Ishikawa (cell line): ENCODE measurements at regions not wholly inside any gene's neighbourhood (a gene's known extent, or its start where the extent isn't known, plus 50 kb on each side); places are given as distances from the start of the nearest gene placed in this dataset.

ENCODE experiments used
- CEBPB ChIP-seq: IDR thresholded peaks from 2 replicates; pipeline ENCODE4 v1.6.1; 2012
- CREB1 ChIP-seq: IDR thresholded peaks from 2 replicates; pipeline ENCODE4 v1.6.1; 2012; ENCODE audit warnings: low read depth
- EGR1 ChIP-seq: IDR thresholded peaks from 2 replicates; pipeline ENCODE4 v1.6.1; 2012
- EP300 ChIP-seq: IDR thresholded peaks from 2 replicates; pipeline ENCODE4 v1.6.1; 2012; ENCODE audit warnings: borderline replicate concordance
- FOXM1 ChIP-seq: IDR thresholded peaks from 2 replicates; pipeline ENCODE4 v1.6.1; 2012; ENCODE audit warnings: low read depth, borderline replicate concordance
- NFIC ChIP-seq: IDR thresholded peaks from 2 replicates; pipeline ENCODE4 v1.6.1; 2012
- RAD21 ChIP-seq: IDR thresholded peaks from 2 replicates; pipeline ENCODE4 v1.6.1; 2012; ENCODE audit warnings: low read depth
- TAF1 ChIP-seq: IDR thresholded peaks from 2 replicates; pipeline ENCODE4 v1.6.1; 2012; ENCODE audit warnings: low read depth, mild to moderate bottlenecking
- TCF12 ChIP-seq: IDR thresholded peaks from 2 replicates; pipeline ENCODE4 v1.6.1; 2012; ENCODE audit warnings: low read depth
- TEAD4 ChIP-seq: IDR thresholded peaks from 2 replicates; pipeline ENCODE4 v1.6.1; 2012
- YY1 ChIP-seq: IDR thresholded peaks from 2 replicates; pipeline ENCODE4 v1.6.1; 2012; ENCODE audit warnings: low read depth
- ZBTB7A ChIP-seq: IDR thresholded peaks from 2 replicates; pipeline ENCODE4 v1.6.1; 2012; ENCODE audit warnings: low read depth
- TF ChIP-seq, protein P1 (sequence below): IDR thresholded peaks from 2 replicates; pipeline ENCODE4 v1.6.1; 2012
- TF ChIP-seq, protein P2 (sequence below): IDR thresholded peaks from 2 replicates; pipeline ENCODE4 v1.6.1; 2012; ENCODE audit warnings: low read depth, mild to moderate bottlenecking
- TF ChIP-seq, protein P3 (sequence below): IDR thresholded peaks from 2 replicates; pipeline ENCODE4 v1.6.1; 2012

DNA sequence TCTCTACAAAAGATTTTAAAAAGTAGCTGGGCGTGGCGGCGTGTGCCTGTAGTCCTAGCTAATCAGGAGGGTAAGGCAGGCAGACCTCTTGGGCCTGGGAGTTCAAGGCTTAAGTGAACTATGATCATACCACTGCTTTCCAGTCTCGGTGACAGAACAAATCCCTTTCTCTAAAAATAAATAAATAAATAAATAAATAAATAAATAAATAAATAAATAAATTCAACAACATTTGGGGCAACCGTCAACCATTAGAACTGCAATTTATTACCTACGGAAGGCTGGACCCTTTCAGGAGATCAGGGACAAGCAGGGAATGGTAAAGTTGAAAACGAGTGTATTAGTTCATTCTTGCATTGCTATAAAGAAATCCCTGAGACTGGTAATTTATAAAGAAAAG, 136.2 kb upstream of the USP9X start:
- no peak for TF ChIP-seq TEAD4

DNA sequence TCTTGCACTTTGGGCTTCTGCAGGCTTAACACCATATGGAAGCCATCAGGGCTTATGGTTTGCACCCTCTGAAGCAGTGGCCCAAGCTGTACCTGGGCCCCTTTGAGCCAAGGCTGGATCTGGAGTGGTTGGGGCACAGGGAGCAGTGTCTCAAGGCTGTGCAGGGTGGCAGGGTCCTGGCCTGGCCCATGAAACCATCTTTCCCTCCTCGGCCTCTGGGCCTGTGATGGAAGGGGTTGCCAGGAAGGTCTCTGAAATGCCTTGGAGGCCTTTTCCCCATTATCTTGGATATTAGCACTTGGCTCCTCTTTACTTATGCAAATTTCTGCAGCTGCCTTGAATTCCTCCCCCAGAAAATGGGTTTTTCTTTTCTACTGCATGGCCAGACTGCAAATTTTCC, 134.7 kb upstream of the USP9X start:
- TF ChIP-seq EGR1 (no peak), RAD21 (no peak), EP300 (no peak), TEAD4 (no peak), YY1 (no peak), CREB1 (no peak), NFIC (no peak), FOXM1 (no peak), ZBTB7A (no peak), TAF1 (no peak), CEBPB (no peak)
- TF ChIP-seq, protein P1, sequence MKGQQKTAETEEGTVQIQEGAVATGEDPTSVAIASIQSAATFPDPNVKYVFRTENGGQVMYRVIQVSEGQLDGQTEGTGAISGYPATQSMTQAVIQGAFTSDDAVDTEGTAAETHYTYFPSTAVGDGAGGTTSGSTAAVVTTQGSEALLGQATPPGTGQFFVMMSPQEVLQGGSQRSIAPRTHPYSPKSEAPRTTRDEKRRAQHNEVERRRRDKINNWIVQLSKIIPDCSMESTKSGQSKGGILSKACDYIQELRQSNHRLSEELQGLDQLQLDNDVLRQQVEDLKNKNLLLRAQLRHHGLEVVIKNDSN, result no peak
- TF ChIP-seq, protein P2, sequence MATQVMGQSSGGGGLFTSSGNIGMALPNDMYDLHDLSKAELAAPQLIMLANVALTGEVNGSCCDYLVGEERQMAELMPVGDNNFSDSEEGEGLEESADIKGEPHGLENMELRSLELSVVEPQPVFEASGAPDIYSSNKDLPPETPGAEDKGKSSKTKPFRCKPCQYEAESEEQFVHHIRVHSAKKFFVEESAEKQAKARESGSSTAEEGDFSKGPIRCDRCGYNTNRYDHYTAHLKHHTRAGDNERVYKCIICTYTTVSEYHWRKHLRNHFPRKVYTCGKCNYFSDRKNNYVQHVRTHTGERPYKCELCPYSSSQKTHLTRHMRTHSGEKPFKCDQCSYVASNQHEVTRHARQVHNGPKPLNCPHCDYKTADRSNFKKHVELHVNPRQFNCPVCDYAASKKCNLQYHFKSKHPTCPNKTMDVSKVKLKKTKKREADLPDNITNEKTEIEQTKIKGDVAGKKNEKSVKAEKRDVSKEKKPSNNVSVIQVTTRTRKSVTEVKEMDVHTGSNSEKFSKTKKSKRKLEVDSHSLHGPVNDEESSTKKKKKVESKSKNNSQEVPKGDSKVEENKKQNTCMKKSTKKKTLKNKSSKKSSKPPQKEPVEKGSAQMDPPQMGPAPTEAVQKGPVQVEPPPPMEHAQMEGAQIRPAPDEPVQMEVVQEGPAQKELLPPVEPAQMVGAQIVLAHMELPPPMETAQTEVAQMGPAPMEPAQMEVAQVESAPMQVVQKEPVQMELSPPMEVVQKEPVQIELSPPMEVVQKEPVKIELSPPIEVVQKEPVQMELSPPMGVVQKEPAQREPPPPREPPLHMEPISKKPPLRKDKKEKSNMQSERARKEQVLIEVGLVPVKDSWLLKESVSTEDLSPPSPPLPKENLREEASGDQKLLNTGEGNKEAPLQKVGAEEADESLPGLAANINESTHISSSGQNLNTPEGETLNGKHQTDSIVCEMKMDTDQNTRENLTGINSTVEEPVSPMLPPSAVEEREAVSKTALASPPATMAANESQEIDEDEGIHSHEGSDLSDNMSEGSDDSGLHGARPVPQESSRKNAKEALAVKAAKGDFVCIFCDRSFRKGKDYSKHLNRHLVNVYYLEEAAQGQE, result no peak

DNA sequence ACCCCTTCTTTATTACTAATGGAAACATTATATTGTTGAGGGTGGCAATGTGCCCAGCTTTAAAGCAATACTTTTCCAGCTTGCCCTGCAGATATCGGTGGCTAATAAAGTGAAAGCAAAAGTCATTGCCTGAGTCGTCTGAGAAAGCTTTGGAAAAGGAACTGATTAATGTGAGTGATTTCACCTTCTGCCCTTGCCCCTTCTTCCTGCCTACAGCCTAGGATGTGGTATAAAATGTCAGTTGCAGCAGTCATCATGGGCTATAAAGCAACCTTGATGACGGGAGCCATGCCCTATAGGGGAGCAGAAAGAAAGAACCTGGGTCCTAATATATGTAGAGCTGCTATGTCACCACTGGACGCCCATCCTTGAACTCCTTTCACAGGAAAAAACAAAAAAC, 132.4 kb upstream of the USP9X start:
- no peak for TF ChIP-seq FOXM1
- TF ChIP-seq EP300, result no peak
- TF ChIP-seq, protein P3, sequence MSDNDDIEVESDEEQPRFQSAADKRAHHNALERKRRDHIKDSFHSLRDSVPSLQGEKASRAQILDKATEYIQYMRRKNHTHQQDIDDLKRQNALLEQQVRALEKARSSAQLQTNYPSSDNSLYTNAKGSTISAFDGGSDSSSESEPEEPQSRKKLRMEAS, result no peak
- no peak for TF ChIP-seq YY1
- TF ChIP-seq, protein P2, result no peak
- TF ChIP-seq TAF1, result no peak
- no peak for TF ChIP-seq NFIC
- no peak for TF ChIP-seq TCF12
- TF ChIP-seq, protein P1, result no peak
- no peak for TF ChIP-seq EGR1
- TF ChIP-seq CREB1, result no peak
- no peak for TF ChIP-seq TEAD4
- TF ChIP-seq CEBPB, result no peak
- no peak for TF ChIP-seq RAD21
- TF ChIP-seq ZBTB7A, result no peak

DNA sequence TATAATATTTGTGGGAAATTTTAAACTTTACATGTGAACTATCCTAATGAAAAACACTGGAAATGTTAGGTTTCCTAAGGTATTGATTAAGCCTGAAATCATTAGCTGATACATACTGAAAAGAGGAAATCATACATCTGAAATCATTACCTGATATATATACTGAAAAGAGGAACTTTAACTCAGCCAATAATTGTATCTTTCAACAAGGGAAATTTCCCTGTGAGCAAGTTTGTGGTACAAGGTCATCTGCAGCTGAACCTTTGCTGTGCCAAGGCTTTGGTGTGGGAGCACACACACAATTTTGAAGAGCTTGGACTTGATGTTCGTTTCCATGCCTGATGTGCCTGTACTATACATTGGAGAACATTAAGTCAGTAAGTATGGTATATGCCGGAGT, 131.9 kb upstream of the USP9X start:
- TF ChIP-seq ZBTB7A, result no peak
- TF ChIP-seq TAF1, result no peak
- TF ChIP-seq YY1, result no peak
- TF ChIP-seq EGR1, result no peak
- TF ChIP-seq TEAD4, result no peak
- TF ChIP-seq NFIC, result no peak
- TF ChIP-seq, protein P3, result no peak
- TF ChIP-seq TCF12, result no peak
- TF ChIP-seq, protein P2, result no peak
- TF ChIP-seq, protein P1, result no peak

DNA sequence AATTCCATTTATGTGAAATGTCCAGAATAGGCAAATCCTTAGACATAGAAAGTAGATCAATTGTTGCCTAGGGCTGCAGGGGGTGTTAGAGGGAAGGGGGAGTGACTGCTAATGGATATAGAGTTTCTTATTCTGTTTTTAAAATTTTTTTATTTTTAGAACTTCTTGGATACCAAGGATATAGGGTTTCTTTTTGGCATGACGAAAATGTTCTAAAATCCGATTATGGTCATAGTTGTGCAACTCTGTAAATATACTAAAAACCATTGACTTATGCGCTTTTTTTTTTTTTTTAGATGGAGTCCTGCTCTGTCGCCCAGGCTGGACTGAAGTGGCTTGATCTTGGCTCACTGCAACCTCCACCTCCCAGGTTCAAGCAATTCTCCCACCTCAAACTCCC, 125.2 kb upstream of the USP9X start:
- TF ChIP-seq CREB1, result no peak
- TF ChIP-seq EGR1, result no peak
- TF ChIP-seq NFIC, result no peak
- no peak for TF ChIP-seq TAF1
- TF ChIP-seq, protein P2, result no peak
- TF ChIP-seq FOXM1, result no peak
- TF ChIP-seq, protein P1, result no peak
- no peak for TF ChIP-seq CEBPB
